K562 (cell line): ENCODE measurements at regions not wholly inside any gene's neighbourhood (a gene's known extent, or its start where the extent isn't known, plus 50 kb on each side); places are given as distances from the start of the nearest gene placed in this dataset.

Source experiments
- ATAC-seq: fragments of 200-7000 bp; cut with Tn5 transposase; 3 replicates; pipeline ENCODE4 v1.9.1; 2020; ENCODE audit warnings: moderate library complexity
- BruUV-seq: library from RNA; stranded (reverse); fragments of 400-500 nt; replicated peaks from 2 replicates; lab custom pipeline; 2021; lab: Mats Ljungman, UMichigan
- CTCF ChIA-PET: fragments of 300-600 bp; formaldehyde crosslinking; extraction: SDS; loops from one replicate; lab custom pipeline; 2021; ENCODE audit warnings: low intra/inter-chr PET ratio; lab: Yijun Ruan, JAX
- POLR2A ChIA-PET: fragments of 300-600, 350-650 bp; sonication (Branson Sonifier 250); formaldehyde crosslinking; extraction: SDS; loops from one replicate; lab custom pipeline; 2021; ENCODE audit warnings: antibody characterized with exemption, inconsistent platforms; lab: Yijun Ruan, JAX
- DNase-seq, 4 experiments: peaks; one replicate each; pipeline versions ENCODE4 v3.0.0 to v3.0.0-alpha.2; 2011 to 2018; ENCODE audit warnings: low spot score in 3 of 4, mixed read lengths in 3 of 4; ENCODE audit errors: extremely low read depth in 1 of 4
- FAIRE-seq: peaks from 2 replicates; lab custom pipeline; 2011; peaks lifted over from hg19 to GRCh38; lab: Jason Lieb, UNC
- H2AFZ ChIP-seq: 2 replicates; pipeline ENCODE4 v1.6.0; 2011; ENCODE audit warnings: low read depth, low read length, control low read depth, inconsistent platforms
- H3K27ac ChIP-seq: fragments of 200-600 bp; 3 replicates; pipeline ENCODE4 v1.8.0; 2011; ENCODE audit warnings: low read depth, mild to moderate bottlenecking, control low read depth, inconsistent platforms, low read length, moderate library complexity, mixed read lengths; ENCODE audit errors: extremely low read depth
- H3K27me3 ChIP-seq, 2 experiments: fragments of 300-600 bp in 1 of 2; 2 replicates in 1 of 2; 3 replicates in 1 of 2; pipeline versions ENCODE4 v1.6.0 to v1.8.0; 2011; ENCODE audit warnings: inconsistent platforms in 2 of 2, low read length in 2 of 2, mild to moderate bottlenecking in 1 of 2, mixed read lengths in 1 of 2, moderate library complexity in 1 of 2; ENCODE audit not compliant: control insufficient read depth in 2 of 2, insufficient read depth in 2 of 2
- H3K36me3 ChIP-seq: fragments of 300-600 bp; 3 replicates; pipeline ENCODE4 v1.8.0; 2011; ENCODE audit warnings: mild to moderate bottlenecking, low read length, inconsistent platforms; ENCODE audit not compliant: control insufficient read depth, insufficient read depth
- H3K4me1 ChIP-seq, 2 experiments: fragments of 200-600 bp in 1 of 2; replicated peaks in 1 of 2; 2 replicates in 1 of 2; 3 replicates in 1 of 2; pipeline versions ENCODE4 v1.5.1 to v1.8.0; 2011; ENCODE audit warnings: inconsistent platforms in 2 of 2, low read length in 2 of 2, mild to moderate bottlenecking in 1 of 2, mixed read lengths in 1 of 2, moderate library complexity in 1 of 2; ENCODE audit not compliant: control insufficient read depth in 2 of 2, insufficient read depth in 2 of 2
- H3K4me2 ChIP-seq: 2 replicates; pipeline ENCODE4 v1.6.1; 2011; ENCODE audit warnings: low read length, control low read depth, inconsistent platforms, mixed read lengths; ENCODE audit not compliant: insufficient read depth
- H3K4me3 ChIP-seq: fragments of 200-600 bp; sonication (generic), shearing (Covaris generic); 2 replicates; pipeline ENCODE4 v1.5.1; 2016; ENCODE audit warnings: control low read depth, inconsistent platforms
- H3K79me2 ChIP-seq: fragments of 200-600 bp; 3 replicates; pipeline ENCODE4 v1.8.0; 2011; ENCODE audit warnings: low read length, inconsistent platforms; ENCODE audit not compliant: control insufficient read depth, insufficient read depth
- H3K9ac ChIP-seq, 2 experiments: 2 replicates each; pipeline versions ENCODE4 v1.6.0 to v1.6.1; 2011; ENCODE audit warnings: low read depth in 2 of 2, low read length in 2 of 2, control low read depth in 1 of 2, inconsistent platforms in 1 of 2, mild to moderate bottlenecking in 1 of 2, mixed read lengths in 1 of 2; ENCODE audit not compliant: insufficient read depth in 1 of 2
- H3K9me1 ChIP-seq: one replicate; pipeline ENCODE4 v1.6.0; 2011; ENCODE audit warnings: inconsistent platforms, mild to moderate bottlenecking, low read length, moderate library complexity; ENCODE audit not compliant: control insufficient read depth, insufficient read depth
- H3K9me3 ChIP-seq: replicated peaks from 2 replicates; pipeline ENCODE4 v1.5.1; 2011; ENCODE audit warnings: low read depth, low read length, inconsistent platforms; ENCODE audit not compliant: control insufficient read depth, insufficient read depth
- H4K20me1 ChIP-seq: replicated peaks from 2 replicates; pipeline ENCODE4 v1.6.1; 2011; ENCODE audit warnings: low read length, inconsistent platforms, mixed read lengths; ENCODE audit not compliant: control insufficient read depth, insufficient read depth
- FOXA3 ChIP-seq, 2 experiments: fragments of 450-650 bp in 1 of 2; sonication (generic) in 1 of 2; formaldehyde crosslinking; IDR thresholded peaks in 1 of 2; conservative IDR thresholded peaks in 1 of 2; 2 replicates each; pipeline versions ENCODE4 v1.4.0 to v1.8.0; 2020 to 2022; ENCODE audit warnings: mild to moderate bottlenecking in 2 of 2, missing genetic modification reagents in 1 of 2
- ZNF121 ChIP-seq: sonication (generic); formaldehyde crosslinking; conservative IDR thresholded peaks from 2 replicates; pipeline ENCODE4 v1.8.0; 2022; ENCODE audit warnings: missing genetic modification reagents
- ZNF274 ChIP-seq: IDR thresholded peaks from 2 replicates; pipeline ENCODE4 v1.6.1; 2011; ENCODE audit warnings: low read depth, mild to moderate bottlenecking, low read length, moderate library complexity, borderline replicate concordance
- ZNF830 ChIP-seq: fragments of 250-450 bp; sonication (Bioruptor Pico); IDR thresholded peaks from 2 replicates; pipeline ENCODE4 v1.5.0; 2021; ENCODE audit warnings: mild to moderate bottlenecking
- WGBS: fragments of 100-300 bp; shearing (Covaris generic); methylation state at CpG from one replicate; pipeline ENCODE4 v1.1.6; 2016; ENCODE audit warnings: low coverage, mixed read lengths; ENCODE audit not compliant: insufficient coverage; ENCODE audit errors: missing lambda C conversion rate; 5-methylcytosine and 5-hydroxymethylcytosine counted together
- in situ Hi-C: fragments of 300-500 bp; cut with MboI; formaldehyde crosslinking; loops from 4 replicates; pipeline ENCODE4 v1.15.0; 2018; ENCODE audit warnings: inconsistent platforms, mixed read lengths
- intact Hi-C: fragments of 100-400 bp; cut with micrococcal nuclease; formaldehyde crosslinking; loops from 2 replicates; pipeline ENCODE4 v1.14.2; 2022
- TF ChIP-seq, protein P1 (sequence below): fragments of 450-650 bp; formaldehyde crosslinking; IDR thresholded peaks from 2 replicates; pipeline ENCODE4 v1.4.0; 2020; ENCODE audit warnings: mild to moderate bottlenecking, moderate library complexity

- BruUV-seq = no TSS peak
- FAIRE-seq = no peak
- intact Hi-C loops = no loop called here
Observed at GRCh38 chr17:71392715-71393567, 727.9 kb upstream of the SOX9 start.

More at GRCh38 chr17:71392715-71393567, 727.9 kb upstream of the SOX9 start:
- no peak overlapping the region for H3K9ac ChIP-seq
- H3K4me1 ChIP-seq = no peaks in the 10 kb centered on the region
- H3K79me2 ChIP-seq = no peaks in the 10 kb centered on the region
- no peak overlapping the region for H3K4me3 ChIP-seq
- DNase-seq (no peak), ATAC-seq (no peak)
- ChIA-PET CTCF (no interaction called here), POLR2A (no interaction called here)
- TF ChIP-seq ZNF121 (CRISPR knock-in tag) (no peak), ZNF830 (CRISPR knock-in tag) (no peak), ZNF274 (no peak), FOXA3 (CRISPR knock-in tag; conservative IDR thresholded peaks at IDR 0.05 in 1 of 2, IDR thresholded peaks at IDR 0.05 in 1 of 2) (no peak)
- TF ChIP-seq, protein P1, sequence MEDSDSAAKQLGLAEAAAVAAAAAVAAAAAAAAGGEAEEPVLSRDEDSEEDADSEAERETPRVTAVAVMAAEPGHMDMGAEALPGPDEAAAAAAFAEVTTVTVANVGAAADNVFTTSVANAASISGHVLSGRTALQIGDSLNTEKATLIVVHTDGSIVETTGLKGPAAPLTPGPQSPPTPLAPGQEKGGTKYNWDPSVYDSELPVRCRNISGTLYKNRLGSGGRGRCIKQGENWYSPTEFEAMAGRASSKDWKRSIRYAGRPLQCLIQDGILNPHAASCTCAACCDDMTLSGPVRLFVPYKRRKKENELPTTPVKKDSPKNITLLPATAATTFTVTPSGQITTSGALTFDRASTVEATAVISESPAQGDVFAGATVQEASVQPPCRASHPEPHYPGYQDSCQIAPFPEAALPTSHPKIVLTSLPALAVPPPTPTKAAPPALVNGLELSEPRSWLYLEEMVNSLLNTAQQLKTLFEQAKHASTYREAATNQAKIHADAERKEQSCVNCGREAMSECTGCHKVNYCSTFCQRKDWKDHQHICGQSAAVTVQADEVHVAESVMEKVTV (CRISPR knock-in tag) = no peak
- no peak overlapping the region for H3K27ac ChIP-seq
- no peaks in the 10 kb centered on the region for H3K27me3 ChIP-seq
- no peak overlapping the region for H3K4me2 ChIP-seq
- no peaks in the 10 kb centered on the region for H4K20me1 ChIP-seq
- in situ Hi-C loops = no loop called here
- no peak overlapping the region for H2AFZ ChIP-seq
- no peaks in the 10 kb centered on the region for H3K9me3 ChIP-seq
- no peaks in the 10 kb centered on the region for H3K36me3 ChIP-seq
- no peaks in the 10 kb centered on the region for H3K9me1 ChIP-seq
- WGBS = 2% methylated on average over 4 of the region's 4 CpGs
